T-helper 1 cell treated with Interleukin-12 subunit alpha and Interleukin-12 subunit beta and Interleukin-4 antibody, amounts not matched to agents 30 ng/mL and 1 ng/mL, for 36 hours (primary cell): ENCODE measurements at regions not wholly inside any gene's neighbourhood (a gene's known extent, or its start where the extent isn't known, plus 50 kb on each side); places are given as distances from the start of the nearest gene placed in this dataset.
"Not testable (repeated sequence)": the region's sequence is repeated elsewhere in the genome, so short reads cannot be mapped to it uniquely, and the experiment has no call there.

Source experiments
- intact Hi-C: fragments of 100-400 bp; cut with micrococcal nuclease; formaldehyde crosslinking; loops from one replicate; pipeline ENCODE4 v1.15.1; 2024

DNA sequence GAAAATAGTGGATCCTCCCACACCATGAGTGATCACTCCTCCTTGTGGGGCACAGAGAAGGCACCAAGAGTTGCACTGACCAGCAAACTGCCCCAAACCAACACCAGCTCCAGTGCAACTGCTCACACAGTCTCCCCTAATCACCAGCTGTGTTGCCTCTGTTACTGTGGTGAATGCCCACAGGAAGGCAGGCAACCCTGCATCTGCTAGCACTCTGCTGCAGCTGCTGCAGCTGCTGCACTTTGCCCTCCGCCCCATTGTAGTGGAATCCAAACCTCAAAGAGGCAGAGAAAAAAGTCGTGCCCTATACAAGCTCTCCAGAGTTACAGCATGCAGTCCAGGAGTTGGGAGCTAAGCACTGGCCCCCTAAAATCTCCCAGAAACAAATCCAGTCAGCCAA, 339.6 kb downstream of the TRIM36 start:
- intact Hi-C loops = no loop called here

DNA sequence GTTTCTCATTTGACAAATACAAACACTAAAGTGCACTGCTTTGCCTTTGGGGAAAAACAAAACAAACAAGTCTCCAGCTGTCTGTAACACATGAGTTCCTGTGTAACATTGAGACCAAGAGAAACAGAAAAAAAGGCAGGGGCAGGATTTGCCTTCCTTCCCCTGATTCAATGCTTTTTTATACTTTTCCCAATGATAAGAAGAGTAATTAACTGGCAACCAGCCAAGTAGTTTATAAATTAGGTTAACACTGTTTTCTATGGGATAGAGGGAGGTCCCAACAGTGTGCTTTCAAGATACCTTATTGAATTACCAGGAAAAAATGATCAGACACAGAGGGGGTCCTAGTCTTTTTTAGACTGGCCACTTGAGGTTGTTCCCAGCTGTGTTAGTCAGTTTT, 346.8 kb downstream of the TRIM36 start:
- intact Hi-C loops = no loop called here

DNA sequence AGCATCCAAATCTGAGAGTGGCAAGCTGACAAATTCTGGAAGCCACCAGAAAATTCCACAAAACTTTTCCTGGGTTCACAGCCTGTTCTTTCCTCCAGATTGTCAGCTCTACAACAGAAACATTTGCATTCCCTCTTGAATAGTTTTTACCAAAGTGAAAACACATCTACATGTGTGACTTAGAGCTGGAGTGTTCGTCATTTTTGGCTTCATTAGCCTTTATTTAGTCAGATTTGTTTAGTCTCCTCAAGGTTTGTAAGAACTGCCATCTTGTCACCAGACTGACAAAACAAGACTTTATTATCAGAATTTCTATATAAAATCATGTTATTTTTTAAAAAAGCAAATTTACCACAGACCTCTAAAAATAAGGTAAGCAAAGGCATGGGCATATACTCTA, 347.3 kb downstream of the TRIM36 start:
- intact Hi-C loops = no loop called here

GRCh38 chr5:114790403-114790792, 379.3 kb downstream of the TRIM36 start:
- intact Hi-C loops = no loop called here

DNA sequence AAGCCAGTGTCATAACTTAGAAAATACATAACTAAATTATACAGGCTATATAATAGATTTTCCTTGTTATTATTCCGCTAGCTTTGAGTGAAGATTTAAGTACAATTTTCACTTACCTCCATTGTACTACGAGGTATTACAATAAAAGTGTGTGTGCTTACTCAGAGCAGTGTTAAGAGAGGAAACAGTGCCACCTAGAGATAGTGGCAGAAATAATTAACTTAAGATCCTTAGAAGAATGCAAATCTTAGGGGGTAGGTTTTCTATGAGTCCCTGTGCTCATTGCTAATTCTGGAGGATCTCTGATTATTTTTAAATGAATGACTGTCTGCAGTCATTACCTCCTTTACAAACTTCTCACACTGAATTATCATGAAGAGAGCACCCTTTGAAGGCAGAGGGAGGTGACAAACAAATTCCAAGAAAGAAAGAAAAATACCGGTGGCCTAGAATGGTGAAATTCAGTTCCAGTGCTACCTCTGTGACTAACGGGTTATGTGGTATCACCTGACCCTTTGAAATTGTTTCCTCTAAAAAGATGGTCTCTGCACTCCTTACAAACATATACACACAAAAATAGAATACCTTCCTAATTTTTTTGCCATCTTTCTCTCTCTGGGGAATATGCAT, 379.8 kb downstream of the TRIM36 start:
- intact Hi-C loops = loop anchor here (1.0 kb wide), 1 partner anchor 1178 kb away; no protein-coding TSS in a partner anchor

GRCh38 chr5:114782869-114783268, 386.8 kb downstream of the TRIM36 start:
- intact Hi-C loops = no loop called here

DNA sequence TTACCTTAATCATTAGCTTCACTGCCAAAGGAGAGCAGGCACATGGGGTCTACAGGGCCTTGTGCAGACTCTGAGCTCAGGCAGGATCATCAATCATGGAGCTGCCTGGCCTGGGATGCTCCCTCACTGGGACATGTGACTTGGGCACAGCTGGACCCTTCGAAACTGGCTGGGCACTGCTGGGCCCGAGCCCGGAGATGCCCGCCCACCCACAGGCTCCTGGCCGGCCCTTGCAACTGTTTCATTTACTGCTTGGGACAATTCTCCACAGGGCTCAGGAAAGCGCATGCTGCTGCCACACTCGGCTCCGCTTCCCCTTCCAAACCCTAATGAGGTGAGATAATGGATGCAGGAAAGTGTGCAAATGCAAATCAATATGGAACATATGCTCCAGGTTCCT, 387.5 kb downstream of the TRIM36 start:
- intact Hi-C loops = no loop called here

DNA sequence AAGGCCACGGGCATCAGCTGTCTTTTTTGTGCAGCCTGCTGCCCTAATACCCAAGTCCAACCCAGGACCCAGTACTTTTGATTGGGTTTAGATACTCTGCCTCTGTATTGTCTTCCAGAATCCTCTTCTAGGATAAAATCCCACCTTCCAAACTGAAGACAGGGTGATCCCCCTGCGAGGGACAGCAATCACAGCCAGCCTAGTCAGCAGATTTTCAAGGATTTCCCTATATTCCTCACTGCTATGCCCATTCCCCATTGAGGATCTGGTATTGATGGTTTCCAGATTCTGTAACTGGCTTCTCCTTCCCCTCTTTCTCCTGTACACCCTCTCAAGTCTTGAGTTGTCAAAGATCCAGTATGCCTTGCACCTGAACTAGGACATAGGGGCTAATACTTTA, 389.4 kb downstream of the TRIM36 start:
- intact Hi-C loops = no loop called here

DNA sequence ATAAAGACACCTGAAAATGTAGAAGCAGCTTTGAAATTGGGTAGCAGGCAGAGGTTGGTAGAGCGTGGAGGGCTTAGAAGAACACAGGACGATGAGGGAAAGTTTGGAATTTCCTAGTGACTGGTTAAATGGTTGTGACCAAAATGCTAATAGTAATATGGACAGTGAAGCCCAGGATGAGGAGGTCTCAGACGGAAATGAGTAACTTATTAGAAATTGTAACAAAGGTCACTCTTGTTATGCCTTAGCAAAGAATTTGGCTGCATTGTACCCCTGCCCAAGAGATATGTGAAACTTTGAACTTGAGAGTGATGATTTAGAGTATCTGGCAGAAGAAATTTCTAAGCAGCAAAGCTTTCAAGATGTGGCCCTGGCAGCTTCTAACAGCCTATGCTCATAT, 382.5 kb downstream of the KCNN2 start:
- intact Hi-C loops = no loop called here

DNA sequence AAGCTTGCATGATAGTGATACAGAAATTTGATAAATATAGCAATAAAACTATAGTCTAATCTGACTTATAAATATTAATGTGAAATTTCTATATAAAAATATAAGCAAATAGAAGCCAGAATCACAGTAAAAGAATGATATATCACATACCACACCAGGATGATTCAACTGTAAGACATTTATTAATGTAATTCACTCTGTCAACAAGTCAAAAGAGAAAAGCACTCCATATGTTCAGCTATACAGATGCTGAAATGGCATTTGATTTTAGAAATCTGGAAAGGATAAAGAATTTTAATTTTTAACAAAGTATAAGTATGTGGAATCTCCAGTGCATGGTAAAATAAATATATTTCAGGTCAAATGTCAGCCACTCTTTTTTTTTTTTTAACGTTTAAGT, 372.4 kb downstream of the KCNN2 start:
- intact Hi-C loops = no loop called here

- intact Hi-C loops = no loop called here
Observed at GRCh38 chr5:114729986-114730385, 368.1 kb downstream of the KCNN2 start.

DNA sequence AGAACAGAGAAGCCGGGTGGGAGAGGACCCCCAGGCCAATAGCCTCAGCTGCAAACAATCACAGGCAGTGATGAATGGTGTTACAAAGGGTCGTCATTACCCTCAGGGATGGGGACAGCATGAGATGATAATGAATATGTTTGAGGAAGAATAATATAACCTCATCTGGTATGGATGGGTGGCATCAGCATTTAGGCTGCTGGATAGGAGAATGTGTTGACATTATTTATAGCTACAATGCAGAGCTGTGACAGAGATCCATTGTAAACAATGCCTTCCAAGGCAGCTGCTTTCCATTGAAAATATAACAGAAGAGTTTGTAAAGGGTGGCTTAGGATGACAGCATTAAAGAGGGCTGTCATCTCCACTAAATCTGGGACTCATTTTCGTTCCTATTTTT, 365.5 kb downstream of the KCNN2 start:
- intact Hi-C loops = no loop called here

DNA sequence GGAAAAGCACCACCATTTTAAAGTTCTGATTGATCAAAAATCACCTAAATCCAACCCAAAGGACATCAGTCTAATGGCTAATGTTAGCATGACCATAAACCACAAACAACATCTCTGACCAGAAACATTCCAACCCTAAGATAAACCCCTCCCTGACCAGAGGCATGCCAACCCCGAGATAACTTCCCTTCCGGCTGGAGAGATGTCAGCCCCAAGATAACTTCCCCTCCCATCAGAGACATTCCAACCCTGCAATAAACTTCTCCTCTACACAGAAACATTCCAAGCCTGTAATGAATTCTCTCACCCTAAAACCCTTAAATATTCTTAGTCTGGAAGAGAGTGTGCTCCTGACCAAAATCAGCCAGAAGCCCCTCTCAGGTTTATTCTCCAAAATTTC, 364.3 kb downstream of the KCNN2 start:
- intact Hi-C loops = no loop called here

DNA sequence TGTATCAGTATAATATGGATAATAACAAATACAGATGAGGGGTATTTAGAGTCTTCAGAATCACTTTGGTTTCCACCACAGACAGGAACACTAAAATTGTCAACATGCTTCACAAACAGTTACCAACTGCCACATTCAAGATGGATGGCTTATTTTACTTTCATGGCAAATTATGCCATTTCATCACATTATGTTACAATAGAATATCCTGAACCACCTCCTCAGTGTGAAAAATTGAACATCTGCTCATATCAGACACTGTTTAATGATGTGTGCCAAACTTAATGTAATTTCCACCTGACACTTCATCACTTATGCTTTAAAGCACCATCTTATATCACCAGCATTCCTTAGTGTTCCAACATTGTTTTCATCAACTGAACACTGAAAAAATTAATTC, 357.4 kb downstream of the KCNN2 start:
- intact Hi-C loops = no loop called here

DNA sequence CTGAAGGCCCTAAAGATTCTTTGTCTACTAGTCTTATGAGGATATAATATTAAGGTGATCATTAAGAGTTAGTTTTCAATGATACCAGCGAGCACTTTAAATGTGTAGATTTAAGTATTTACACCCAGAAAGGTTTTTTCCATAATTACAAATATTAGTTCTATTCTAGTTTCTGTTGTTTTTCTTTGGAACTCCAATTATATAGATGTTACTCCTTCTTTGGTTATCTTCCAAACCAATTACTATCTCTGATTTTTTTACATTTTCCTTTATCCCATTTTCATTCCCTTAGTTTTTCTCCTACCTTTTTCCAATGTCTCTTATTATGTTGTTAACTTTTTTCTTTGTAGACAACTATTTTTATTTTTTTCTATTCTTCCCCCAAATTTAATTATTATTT, 355.1 kb downstream of the KCNN2 start:
- intact Hi-C loops = no loop called here

DNA sequence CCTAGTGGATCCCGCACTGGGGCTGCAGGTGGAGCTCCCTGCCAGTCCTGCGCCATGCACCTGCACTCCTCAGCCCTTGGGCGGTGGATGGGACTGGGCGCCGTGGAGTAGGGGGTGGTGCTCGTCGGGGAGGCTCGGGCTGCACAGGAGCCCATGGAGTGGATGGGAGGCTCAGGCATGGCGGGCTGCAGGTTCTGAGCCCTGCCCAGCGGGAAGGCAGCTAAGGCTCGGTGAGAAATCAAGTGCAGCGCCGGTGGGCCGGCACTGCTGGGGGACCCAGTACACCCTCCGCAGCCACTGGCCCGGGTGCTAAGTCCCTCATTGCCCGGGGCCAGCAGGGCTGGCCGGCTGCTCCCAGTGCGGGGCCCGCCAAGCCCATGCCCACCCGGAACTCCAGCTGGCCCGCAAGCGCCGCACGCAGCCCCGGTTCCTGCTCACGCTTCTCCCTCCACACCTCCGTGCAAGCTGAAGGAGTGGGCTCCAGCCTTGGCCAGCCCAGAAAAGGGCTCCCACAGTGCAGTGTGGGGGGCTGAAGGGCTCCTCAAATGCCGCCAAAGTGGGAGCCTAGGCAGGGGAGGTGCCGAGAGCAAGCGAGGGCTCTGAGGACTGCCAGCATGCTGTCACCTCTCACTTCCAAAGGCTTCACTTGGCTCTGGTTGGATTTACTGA, 342.5 kb downstream of the KCNN2 start:
- intact Hi-C loops = not testable (repeated sequence)

- intact Hi-C loops = no loop called here
Observed at GRCh38 chr5:114702731-114703130, 340.9 kb downstream of the KCNN2 start.

- intact Hi-C loops = no loop called here
Observed at GRCh38 chr5:114702136-114702535, 340.3 kb downstream of the KCNN2 start.

- intact Hi-C loops = no loop called here
Observed at GRCh38 chr5:114700823-114701222, 339.0 kb downstream of the KCNN2 start.

DNA sequence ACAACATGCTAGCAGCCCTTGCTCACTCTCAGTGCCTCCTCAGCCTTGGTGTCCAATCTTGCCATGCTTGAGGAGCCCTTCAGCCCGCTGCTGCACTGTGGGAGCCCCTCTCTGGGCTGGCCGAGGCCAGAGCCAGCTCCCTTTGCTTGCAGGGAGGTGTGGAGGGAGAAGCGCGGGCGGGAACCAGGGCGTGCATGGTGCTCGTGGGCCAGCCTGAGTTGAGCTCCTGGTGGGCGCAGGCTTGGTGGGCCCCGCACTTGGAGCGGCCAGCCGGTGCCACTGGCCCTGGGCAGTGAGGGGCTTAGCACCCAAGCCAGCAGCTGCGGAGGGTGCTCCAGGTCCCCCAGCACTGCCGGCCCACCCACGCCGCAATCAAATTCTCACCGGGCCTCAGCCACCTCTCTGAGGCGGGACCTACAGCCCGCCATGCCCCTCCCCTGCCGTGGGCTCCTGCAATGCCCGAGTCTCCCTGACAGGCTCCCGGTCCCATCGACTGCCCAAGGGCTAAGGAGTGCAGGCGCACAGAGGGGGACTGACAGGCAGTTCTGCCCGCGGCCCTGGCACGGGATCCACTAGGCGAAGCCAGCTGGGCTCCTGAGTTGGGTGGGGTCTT, 333.5 kb downstream of the KCNN2 start:
- intact Hi-C loops = no loop called here

DNA sequence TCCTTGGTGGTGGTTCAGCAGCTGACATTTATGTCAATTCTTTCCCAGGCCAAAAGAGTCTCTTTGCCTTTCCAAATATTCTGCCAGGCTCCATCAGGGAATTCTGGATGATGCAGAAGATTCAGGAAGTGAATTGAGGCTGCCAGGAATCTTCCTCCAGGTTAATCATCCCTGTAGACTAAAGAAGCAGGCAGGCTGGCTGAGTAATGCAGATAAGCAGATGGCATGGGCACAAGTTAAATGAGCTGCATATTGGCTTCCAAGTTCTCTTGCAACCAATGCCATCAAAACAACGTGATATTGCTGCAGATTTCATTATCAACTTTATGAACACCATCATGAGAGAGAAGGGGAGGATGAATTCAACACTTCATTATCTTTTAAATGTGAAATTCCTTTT, 324.5 kb downstream of the KCNN2 start:
- intact Hi-C loops = no loop called here

DNA sequence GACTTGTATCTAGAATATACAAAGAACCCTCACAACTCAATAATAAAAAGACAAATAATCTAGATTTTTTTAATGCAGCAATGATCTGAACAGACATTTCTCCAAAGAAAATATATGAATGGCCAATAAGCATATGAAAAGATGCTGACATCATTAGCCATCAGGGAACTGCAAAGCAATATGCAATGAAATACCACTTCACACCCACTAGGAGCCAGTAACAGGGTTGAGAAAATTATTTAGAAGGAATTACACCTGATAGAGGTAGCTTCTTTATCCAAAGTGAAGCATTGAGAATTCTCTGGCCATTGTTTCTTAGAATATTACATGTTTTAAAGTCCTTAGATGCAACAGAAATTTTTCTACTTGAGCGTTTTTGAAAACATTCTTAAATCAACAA, 316.9 kb downstream of the KCNN2 start:
- intact Hi-C loops = no loop called here

DNA sequence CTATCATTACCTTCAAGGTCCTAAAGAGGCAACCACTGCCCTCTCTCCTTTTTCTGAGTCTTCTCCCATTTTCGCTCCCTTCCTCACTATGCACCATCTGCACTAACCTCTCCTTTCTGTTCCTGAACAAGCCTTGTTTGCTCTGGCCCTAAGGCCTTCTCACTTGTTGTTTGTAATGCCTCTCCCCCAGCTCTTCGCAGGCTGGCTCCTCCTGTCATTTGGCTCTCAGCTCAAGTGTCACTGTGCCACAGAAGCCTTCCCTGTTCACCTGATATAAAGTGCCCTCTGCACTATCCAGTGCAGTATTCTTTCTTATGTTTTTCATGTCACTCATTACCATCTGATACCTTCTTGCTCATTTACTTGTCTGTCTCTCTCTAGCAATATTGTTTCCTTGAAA, 303.7 kb downstream of the KCNN2 start:
- intact Hi-C loops = no loop called here
